Stimulated activated CD8-positive, alpha-beta memory T cell treated with anti-CD3 and anti-CD28 coated beads, Interleukin-12 subunit alpha, Interleukin-12 subunit beta, amount 100 ng/mL, for 1 hour (primary cell): ENCODE measurements at regions not wholly inside any gene's neighbourhood (a gene's known extent, or its start where the extent isn't known, plus 50 kb on each side); places are given as distances from the start of the nearest gene placed in this dataset.
"Not testable (repeated sequence)": the region's sequence is repeated elsewhere in the genome, so short reads cannot be mapped to it uniquely, and the experiment has no call there.

Experiments
- DNase-seq: peaks from one replicate; pipeline ENCODE4 v3.0.0-alpha.2; 2020; ENCODE audit warnings: low read depth

DNA sequence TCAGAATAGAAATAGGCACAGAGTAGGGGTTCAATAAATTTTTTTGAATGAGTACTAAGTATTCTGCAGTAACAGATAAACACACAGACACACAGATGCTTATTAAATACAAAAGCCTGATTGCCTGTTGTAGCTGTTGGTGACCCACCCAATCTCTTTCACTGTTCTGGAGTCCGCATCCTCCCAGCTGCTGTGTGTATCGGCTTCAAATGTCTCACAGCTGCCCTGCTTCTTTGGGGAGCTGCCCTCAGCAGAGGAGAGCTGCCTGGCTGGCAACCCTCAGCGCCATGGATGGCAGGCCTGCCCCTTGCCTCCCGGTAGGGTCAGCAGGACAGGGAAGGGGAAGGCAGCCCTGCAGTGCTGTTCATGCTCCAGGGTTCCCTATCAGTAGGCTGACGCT, 50.5 kb upstream of the PRNP start:
- DNase-seq, result no peak

GRCh38 chr20:4635342-4635741, 50.9 kb upstream of the PRNP start:
- DNase-seq, result no peak

- no peak for DNase-seq
These were observed 52.5 kb upstream of the PRNP start for GRCh38 chr20:4633780-4634179.

- DNase-seq, result no peak
These were observed 52.9 kb upstream of the PRNP start for GRCh38 chr20:4633379-4633778.

DNA sequence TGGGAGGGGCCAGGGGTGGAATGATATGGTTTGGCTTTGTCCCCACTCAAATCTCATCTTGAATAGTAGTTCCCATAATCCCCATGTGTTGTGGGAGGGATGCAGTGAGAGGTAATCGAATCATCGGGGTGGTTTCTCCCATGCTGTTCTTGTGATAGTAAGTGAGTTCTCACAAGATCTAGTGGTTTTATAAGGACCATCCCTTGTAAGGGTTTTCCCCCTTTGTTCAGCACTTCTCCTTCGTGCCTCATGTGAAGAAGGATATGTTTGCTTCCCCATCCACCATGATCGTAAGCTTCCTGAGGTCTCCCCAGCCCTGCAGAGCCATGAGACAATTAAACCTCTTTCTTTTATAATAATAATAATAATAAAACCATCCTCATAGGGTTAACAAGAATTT, 53.4 kb upstream of the PRNP start:
- no peak for DNase-seq

- no peak for DNase-seq
These were observed 60.0 kb upstream of the PRNP start for GRCh38 chr20:4626228-4626627.

- no peak for DNase-seq
These were observed 60.6 kb upstream of the PRNP start for GRCh38 chr20:4625687-4626086.

DNA sequence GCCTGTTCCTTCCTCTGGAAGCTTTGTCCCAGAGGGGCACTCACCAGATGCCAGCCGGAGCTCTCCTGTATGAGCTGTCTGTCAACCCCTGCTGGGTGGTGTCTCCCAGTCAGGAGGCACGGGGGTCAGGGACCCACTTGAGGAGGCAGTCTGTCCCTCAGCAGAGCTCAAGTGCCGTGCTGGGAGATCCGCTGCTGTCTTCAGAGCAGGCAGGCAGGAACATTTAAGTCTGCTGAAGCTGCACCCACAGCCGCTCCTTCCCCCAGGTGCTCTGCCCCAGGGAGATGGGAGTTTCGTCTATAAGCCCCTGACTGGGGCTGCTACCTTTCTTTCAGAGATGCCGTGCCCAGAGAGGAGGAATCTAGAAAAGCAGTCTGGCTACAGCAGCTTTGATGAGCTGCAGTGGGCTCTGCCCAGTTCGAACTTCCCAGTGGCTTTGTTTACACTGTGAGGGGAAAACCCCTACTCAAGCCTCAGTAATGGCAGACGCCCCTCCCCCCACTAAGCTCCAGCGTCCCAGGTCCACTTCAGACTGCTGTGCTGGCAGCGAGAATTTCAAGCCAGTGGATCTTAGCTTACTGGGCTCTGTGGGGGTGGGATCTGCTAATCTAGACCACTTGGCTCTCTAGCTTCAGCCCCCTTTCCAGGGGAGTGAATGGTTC, 61.5 kb upstream of the PRNP start:
- DNase-seq, result not testable (repeated sequence)

- not testable (repeated sequence) for DNase-seq
These were observed 67.1 kb upstream of the PRNP start for GRCh38 chr20:4619144-4619543.

DNA sequence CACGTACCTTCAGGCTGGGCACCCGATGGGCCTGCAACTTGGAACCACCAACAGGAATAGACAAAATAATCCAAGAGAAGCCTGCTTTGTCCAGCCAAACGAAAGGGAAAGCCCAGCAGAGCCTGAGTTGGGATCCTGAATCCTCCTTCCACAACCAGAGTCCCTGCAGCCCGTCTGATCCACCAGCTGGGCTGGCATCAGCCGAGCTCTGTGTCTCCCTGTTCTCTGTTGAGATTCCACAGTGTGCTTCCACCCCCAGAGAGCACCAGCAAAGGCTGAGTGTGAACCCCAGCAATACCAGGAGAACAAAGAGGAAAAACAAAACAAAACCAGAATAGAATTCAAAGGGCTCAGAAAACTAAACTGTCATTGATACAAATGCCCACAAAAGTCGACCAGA, 68.8 kb upstream of the PRNP start:
- no peak for DNase-seq

DNA sequence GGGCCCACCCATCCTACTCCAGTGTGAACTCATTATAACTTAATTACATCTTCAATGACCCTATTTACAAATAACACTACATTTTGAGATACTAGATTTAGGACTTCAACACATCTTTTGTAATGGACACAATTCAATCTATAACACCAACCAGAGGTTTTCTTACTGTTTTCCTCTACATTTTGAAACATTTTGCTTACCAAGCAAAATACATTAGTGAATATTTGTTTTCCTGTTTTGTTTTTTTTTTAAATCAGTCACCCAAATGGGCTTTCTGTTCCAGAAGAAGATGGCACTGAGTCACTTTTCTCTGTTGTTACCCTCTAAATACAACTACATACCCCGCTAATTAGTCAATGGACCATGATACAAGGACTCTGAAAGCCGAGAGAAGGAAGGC, 69.2 kb upstream of the PRNP start:
- no peak for DNase-seq

GRCh38 chr20:4613718-4614620, 72.3 kb upstream of the PRNP start:
- DNase-seq, result peak; percentile 59

GRCh38 chr20:4613184-4613583, 73.1 kb upstream of the PRNP start:
- DNase-seq, result no peak

DNA sequence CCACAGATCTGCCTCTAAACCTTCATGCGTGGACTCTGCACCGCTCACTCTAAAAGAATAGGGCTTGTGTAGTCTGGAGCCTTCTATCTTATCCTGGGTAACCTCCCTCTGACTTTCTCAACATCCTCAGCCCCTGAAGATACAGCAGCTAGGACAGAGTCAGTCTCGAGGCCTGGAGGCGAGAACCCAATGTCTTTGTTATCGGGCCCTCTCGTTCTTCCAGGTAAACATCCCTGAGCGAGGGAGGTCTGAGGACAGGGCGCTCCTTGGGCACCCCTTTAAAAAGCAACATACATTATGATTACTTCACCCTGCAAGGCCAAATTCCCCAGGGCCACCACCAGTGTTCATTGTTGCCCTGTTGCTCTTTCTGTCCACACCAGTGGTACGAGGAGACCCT, 75.4 kb upstream of the PRNP start:
- DNase-seq, result no peak

- no peak for DNase-seq
These were observed 76.7 kb upstream of the PRNP start for GRCh38 chr20:4609511-4609910.

DNA sequence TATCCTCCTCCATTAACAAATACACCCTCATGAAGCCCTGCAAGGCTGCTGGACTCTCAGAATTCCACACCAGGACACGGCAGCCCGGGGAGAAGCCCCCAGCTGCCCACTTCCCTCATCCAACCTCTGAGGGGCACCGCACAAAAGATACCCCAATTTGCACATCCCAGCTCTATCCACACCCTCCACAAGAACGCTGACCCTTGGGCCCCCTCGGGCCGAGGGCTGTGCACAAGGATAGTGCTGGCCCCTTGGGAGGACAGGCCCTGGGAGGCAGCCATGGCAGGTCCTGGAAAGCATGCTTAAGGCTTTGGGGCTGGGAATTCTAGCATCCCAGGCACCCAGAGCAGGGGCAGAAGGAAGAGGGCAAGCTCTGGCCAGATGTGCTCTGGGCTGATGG, 77.4 kb upstream of the PRNP start:
- DNase-seq, result no peak

DNA sequence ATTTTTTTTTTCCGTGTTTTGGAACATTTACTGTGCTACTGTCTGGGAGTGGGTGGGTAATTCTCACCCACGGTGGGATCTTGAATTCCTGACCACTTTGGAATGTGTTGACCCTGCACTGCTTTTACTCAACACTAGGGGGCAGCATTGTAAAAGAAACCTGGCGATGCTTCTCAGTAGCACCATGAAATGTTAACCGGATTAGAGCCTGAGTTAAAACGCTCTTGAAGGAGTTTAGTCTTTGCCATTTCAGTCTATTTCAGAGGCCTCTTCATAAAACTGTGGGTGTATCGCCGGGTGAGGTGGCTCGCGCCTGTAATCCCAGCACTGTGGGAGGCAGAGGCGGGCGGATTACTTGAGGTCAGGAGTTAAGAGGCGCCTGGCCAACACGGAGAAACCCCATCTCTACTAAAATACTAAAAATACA, 79.0 kb upstream of the PRNP start:
- DNase-seq, result peak; percentile 45

GRCh38 chr20:4606051-4606450, 80.2 kb upstream of the PRNP start:
- DNase-seq, result no peak

DNA sequence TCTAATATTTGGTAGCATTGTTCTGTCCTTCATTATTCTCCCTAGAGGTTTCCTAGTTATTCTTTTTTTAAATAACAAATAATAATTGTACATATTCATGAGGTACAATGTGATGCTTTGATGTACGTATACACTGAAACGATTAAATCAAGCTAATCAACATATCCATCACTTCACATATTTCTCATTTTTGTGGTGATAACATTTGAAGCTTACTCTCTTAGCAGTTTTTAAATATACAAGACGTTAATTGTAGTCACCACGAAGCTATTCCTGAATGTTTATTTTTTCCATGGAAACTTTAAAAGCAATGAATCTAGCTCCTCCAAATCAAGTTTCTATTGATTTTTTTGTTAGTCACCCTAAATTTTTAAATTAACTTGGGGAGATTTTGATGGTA, 81.1 kb upstream of the PRNP start:
- no peak for DNase-seq

DNA sequence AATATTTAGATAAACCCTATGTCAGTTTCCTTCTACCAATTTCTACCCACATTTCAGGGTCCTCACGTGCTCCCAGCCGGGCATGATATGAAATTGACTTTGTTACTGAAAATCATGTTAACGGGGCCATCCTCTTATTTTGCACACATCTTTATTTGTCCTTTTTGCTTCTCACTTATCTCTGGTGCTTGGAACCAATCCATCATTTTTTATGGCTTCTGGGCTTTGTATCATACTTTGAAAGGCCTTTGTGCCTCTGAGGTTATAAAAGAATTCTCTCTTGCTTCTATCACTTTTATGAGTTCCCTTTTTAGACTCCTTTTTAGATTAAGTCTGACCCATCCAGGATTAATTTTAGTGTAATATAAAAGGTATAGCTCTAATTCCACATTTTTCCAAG, 81.7 kb upstream of the PRNP start:
- no peak for DNase-seq

DNA sequence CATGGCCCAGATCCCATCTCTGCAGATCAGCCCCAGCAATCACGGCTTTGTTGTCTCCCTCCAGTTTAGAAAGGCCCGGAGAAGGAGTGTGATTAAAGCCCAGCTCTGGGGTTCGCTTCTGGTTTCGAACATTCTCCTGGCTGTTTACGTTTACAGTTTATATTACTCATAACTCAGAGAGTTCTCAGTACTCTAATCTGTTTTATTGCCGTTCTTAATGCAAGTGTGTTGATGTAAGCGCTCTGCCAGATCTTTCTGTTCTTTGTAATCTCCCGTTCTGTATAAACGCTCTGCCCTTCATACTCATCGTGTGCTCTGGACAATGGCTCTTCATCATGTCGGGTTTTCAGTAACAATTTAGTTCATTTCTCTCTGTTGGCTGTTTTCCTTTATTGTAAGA, 82.5 kb upstream of the PRNP start:
- no peak for DNase-seq

DNA sequence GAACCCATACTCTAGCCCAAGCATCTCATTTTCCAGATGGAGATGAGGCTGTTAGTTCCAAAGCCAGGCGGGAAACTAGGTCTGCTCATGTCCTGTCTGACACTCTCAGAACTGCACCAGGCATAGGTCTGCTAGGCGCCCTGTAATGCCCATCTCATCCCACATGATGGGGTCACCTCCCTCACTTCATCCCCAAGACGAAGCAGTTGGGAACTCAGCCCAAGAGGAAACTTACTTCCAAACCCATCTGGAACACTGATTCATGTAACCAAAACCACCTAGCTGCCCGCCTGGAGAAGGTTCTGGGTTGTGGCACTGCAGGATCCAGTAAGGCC, 84.0 kb upstream of the PRNP start:
- DNase-seq, result no peak

GRCh38 chr20:4601630-4602296, 84.5 kb upstream of the PRNP start:
- no peak for DNase-seq
